Activated CD8-positive, alpha-beta memory T cell treated with anti-CD3 and anti-CD28 coated beads for 36 hours (primary cell): ENCODE measurements at regions not wholly inside any gene's neighbourhood (a gene's known extent, or its start where the extent isn't known, plus 50 kb on each side); places are given as distances from the start of the nearest gene placed in this dataset.
"Not testable (repeated sequence)": the region's sequence is repeated elsewhere in the genome, so short reads cannot be mapped to it uniquely, and the experiment has no call there.

Source experiments
- CTCF ChIA-PET: fragments of 350-600 bp; sonication (Branson Sonifier 250); formaldehyde crosslinking; loops from one replicate; lab custom pipeline; 2021; ENCODE audit warnings: antibody characterized with exemption; lab: Charles Lee
- POLR2A ChIA-PET: fragments of 350-600 bp; sonication (Branson Sonifier 250); formaldehyde crosslinking; loops from one replicate; lab custom pipeline; 2021; ENCODE audit warnings: antibody characterized with exemption; lab: Charles Lee

DNA sequence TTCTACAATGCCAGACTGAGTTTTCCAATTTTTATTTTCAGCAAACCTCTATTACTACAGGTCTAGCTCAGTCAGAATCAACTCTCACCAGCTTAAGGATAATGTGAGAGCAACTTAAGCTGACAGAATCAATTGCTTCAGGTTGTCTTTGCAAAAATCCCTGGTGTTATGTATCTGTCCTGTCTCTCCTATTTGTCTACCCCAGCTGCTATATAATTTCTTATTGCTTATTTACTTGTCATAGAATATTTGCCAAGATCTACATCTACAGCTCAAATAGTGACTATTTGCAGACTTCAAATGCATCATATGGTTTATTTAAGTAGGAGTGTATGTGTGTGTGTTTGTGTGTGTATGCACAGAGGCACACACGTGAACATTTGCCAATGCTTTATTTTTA, 54.1 kb downstream of the FOXG1 start:
- ChIA-PET POLR2A (no interaction called here), CTCF (no interaction called here)

- CTCF ChIA-PET: no interaction called here
- POLR2A ChIA-PET: no interaction called here
These were observed 55.4 kb downstream of the FOXG1 start for GRCh38 chr14:28821993-28822392.

DNA sequence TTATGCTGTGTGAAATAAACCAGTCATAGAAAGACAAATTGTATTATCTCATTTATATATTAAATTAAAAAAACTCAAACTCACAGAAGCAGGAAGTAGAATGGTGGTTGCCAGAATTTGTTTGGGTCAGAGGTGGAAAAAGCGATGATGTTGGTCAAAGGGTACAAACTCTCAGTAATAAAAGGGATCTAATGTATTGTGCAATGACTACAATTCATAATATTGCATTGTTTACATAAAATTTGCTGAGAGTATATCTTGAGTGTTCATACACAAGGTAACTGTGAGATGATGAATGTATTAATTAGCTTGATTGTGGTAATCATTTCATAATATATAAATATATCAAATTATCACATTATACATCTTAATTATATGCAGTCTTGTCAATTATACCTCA, 56.7 kb downstream of the FOXG1 start:
- ChIA-PET POLR2A (no interaction called here), CTCF (no interaction called here)

DNA sequence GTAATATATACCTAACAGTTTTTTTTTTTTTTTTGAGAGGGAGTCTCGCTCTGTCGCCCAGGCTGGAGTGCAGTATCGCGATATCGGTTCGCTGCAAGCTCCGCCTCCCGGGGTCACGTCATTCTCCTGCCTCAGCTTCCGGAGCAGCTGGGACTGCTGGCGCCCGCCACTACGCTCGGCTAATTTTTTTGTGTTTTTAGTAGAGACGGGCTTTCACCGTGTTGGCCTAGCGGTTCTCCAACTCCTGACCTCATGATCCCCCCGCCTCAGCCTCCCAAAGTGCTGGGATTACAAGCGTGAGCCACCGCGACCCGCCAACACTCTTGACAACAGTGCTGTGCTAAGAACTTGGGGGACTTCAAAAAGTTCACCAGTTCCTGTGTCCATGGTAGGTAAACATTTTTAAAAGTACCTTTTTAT, 63.5 kb downstream of the FOXG1 start:
- ChIA-PET CTCF (no interaction called here), POLR2A (no interaction called here)

DNA sequence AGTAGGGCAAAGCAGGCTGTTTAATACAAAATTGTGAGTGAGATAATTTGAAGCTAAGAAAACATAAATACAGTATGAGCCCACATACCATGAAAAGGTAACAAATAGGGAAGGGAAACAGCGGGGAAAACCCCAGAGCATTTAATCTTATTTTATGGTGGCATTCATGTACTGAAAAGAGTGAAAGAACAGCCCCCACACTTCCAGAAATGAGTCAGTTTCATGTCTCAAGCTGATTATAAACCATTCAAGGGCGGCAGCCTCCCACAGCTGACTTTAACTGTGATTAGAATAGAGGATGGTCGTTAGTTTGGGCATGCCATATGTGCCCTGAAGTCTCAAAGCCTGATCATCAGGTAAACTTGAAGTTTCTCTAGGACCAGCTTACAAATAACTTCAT, 64.5 kb downstream of the FOXG1 start:
- ChIA-PET POLR2A (no interaction called here), CTCF (no interaction called here)

GRCh38 chr14:28842569-28842968, 76.0 kb downstream of the FOXG1 start:
- POLR2A ChIA-PET: not testable (repeated sequence)

GRCh38 chr14:28867571-28867970, 101.0 kb downstream of the FOXG1 start:
- POLR2A ChIA-PET: no interaction called here
- CTCF ChIA-PET: no interaction called here

More at GRCh38 chr14:28842569-28842968, 76.0 kb downstream of the FOXG1 start:
- CTCF ChIA-PET: not testable (repeated sequence)

- ChIA-PET CTCF (no interaction called here), POLR2A (no interaction called here)
These were observed 103.5 kb downstream of the FOXG1 start for GRCh38 chr14:28870033-28870564.

- ChIA-PET POLR2A (no interaction called here), CTCF (no interaction called here)
These were observed 109.5 kb downstream of the FOXG1 start for GRCh38 chr14:28875934-28876571.

DNA sequence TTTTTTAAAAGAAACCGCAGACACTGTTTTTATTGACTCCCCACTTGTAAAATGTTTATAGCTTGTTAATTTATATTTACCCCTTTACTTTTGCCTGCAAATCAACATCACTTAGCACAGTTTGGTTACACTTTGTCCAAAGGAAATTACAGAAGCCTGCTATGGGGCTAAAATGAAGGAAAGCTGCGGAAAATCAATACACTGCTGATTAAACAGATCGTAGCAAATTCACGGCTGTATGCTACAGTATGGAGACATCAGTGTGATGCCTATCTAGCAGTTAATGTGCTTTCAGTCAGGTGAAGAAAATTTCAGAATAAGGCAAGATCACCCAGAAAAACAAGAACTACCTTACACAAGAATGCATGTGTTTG, 110.0 kb downstream of the FOXG1 start:
- POLR2A ChIA-PET: no interaction called here
- CTCF ChIA-PET: no interaction called here

GRCh38 chr14:28877923-28878322, 111.3 kb downstream of the FOXG1 start:
- ChIA-PET POLR2A (no interaction called here), CTCF (no interaction called here)

DNA sequence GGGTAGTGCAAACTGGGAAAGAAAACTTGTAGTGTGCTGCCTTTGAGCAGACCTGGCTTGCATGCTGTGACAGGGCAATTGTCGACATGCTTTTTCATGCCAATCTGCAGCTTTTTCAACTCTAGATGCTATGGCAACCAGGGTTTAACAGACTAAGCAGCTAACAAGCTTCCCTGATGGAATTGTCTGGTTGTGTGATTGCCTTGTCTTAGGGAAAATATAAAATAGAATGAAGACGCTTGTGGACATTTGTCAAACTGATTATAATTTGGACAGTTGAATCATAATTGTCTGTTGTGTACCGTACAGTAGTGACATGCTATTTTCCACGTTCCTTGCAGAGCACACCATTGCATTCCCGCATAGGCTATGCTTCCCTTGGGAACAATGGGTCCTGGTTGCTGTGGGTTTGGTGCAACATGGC, 113.0 kb downstream of the FOXG1 start:
- CTCF ChIA-PET: no interaction called here
- POLR2A ChIA-PET: no interaction called here

GRCh38 chr14:28886940-28887339, 120.4 kb downstream of the FOXG1 start:
- ChIA-PET CTCF (no interaction called here), POLR2A (no interaction called here)

DNA sequence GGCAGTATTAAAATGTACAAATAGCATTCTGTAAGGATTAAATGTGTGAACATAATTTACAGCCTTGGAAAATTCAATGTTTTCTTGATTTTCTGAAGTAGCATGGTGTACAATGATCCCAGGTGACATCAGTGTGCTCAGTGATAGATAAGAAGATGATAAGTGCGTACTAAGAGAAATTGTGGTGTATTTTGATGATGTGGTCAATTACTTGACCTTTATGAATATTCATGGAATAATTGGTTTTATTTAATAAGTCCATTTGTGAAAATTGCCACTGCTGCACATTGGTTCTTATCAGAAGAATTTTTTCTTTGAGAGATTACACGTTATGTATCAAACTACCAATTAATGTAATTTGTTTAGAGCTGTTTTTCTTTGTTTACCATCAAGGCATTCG, 128.8 kb downstream of the FOXG1 start:
- POLR2A ChIA-PET: no interaction called here
- CTCF ChIA-PET: no interaction called here

GRCh38 chr14:28896337-28896736, 129.8 kb downstream of the FOXG1 start:
- CTCF ChIA-PET: no interaction called here
- POLR2A ChIA-PET: no interaction called here

DNA sequence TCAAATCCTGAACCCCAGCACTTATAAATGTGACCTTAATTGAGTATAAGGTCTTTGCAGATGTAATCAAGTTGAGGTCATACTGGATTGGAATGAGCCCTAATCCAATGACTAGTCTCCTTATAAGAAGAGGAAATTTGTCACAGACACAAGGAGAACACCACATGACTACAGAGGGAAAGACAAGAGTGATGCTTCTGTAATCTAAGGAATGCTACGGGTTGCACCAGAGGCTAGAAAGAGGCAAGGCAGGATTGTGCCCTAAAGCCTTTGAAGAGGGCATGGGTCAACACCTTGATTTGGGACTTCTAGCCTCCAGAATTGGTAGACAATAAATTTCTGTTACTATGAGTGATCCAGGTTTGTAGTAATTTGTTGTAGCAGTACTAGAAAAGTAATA, 135.0 kb downstream of the FOXG1 start:
- CTCF ChIA-PET: no interaction called here
- POLR2A ChIA-PET: no interaction called here

GRCh38 chr14:28902930-28903329, 136.3 kb downstream of the FOXG1 start:
- CTCF ChIA-PET: no interaction called here
- POLR2A ChIA-PET: no interaction called here

DNA sequence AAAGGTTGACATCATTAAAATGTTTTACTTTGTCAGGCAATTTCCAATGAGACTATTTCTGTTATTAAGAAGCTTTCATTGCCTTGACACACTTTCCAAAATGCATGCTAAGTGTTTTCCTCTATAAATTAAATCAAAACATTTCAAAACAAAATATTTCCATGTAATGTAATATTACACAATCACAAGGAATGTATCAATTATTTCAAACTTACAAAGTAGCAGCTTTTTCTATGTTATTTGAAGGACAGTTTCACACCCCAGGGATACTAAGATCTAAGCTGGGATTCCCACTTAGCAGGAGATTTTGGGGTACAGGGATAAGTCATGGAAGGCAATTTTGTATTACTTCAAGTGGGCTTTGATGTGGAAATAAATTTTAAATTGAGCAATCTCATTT, 144.9 kb downstream of the FOXG1 start:
- ChIA-PET CTCF (no interaction called here), POLR2A (no interaction called here)

DNA sequence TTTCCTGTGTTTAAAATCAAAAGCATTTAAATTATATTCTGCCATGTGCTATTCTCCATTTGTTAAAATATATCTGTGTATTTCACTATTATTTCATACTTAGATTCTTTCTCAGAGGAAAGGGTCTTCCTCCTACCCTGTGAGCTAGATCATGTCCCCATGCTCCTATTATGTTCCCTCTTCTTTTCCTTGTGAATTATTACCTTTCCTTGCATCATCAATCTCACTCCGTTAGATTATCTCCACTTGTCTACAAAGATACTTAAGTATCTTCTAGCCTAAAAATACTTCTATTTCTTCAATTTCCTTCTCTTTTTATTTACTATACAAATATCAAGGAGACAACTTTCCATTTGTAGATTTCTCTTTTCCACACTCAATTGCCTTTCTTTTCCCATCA, 146.5 kb downstream of the FOXG1 start:
- POLR2A ChIA-PET: no interaction called here
- CTCF ChIA-PET: no interaction called here

DNA sequence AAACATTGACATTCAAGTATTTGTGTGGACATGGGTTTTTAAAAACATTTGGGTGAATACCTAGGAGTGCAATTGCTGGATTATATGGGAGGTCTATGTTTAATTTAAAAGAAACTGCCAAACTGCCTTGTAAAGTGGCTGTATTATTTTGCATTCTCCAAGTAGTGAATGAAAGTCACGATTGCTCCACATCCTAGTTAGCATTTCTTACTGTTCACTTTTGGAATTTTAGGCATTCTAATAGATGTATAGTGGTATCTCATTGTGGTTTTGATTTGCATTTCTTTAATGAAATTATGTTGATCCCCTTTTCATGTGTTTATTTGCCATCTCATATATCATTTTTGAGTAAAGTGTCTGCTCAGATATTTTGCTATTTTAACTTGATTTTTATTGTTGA, 159.5 kb downstream of the FOXG1 start:
- CTCF ChIA-PET: no interaction called here

GRCh38 chr14:28931999-28932398, 165.4 kb downstream of the FOXG1 start:
- CTCF ChIA-PET: no interaction called here
- POLR2A ChIA-PET: no interaction called here

More for the DNA sequence above, 159.5 kb downstream of the FOXG1 start:
- POLR2A ChIA-PET: no interaction called here

DNA sequence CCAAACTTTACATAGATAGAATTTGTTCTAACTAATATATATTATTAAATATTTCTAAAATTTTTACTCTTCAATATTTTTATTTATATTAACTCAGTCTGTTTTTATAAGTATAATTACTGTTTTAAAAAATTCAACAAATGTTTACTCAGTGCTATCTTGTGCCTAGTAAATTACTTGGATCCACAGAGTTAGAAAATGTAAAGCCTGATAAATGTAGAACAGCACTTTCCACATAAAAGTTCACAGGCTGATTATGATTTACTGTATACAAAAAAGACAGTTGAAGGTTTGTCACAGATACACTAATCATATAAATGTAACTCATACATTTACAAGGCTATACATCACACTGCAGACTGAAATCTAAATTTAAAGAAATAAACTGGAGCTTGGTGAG, 170.0 kb downstream of the FOXG1 start:
- ChIA-PET POLR2A (no interaction called here), CTCF (no interaction called here)
